ENCODE measurements at regions not wholly inside any gene's neighbourhood (a gene's known extent, or its start where the extent isn't known, plus 50 kb on each side); places are given as distances from the start of the nearest gene placed in this dataset.

DNA sequence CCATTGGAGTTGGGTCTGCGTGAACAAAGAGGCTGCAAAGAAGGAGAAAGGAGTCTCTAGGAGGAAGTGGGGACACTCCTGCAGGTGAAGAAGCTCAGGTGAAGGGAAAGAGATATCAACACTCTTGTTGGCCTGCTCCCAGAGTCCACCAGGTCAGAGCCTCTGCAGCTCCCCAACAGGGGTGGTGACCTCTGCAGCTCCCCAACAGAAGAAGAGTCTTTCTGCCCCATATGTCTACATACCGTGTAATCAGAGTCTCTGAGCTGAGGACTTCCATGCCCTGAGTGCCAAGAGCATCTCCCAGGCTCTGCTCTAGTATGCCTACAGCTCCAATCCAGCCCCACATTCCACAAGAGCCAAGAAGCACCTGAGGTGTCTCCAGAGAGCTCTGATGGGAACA, 67.4 kb upstream of the TRPC7 start:
- ATAC-seq (no peak), DNase-seq (ENCODE audit: low read depth in 1 of 2, low spot score in 1 of 2) (no peak), FAIRE-seq (no peak)
- Histone ChIP-seq H3K4me3 (no peak overlapping the region), H3K4me2 (no peak overlapping the region), H3K9me3 (no peaks in the 10 kb centered on the region), H3K4me1 (no peaks in the 10 kb centered on the region), H3K27ac (no peak overlapping the region)
- TF ChIP-seq PHF8 (IDR thresholded peaks at IDR 0.05; ENCODE audit: borderline replicate concordance, low read depth) (no peak), NFE2L2 (conservative IDR thresholded peaks at IDR 0.05; ENCODE audit: low read length) (no peak), POLR2AphosphoS2 (conservative IDR thresholded peaks at IDR 0.05; ENCODE audit: low read length) (no peak), EHMT2 (IDR thresholded peaks at IDR 0.05; ENCODE audit: low read depth) (no peak)
- ChIA-PET POLR2A (no interaction called here), CTCF (interaction anchor here (0.6 kb wide), 1 partner anchor 1066 kb away, joined by 3 read pairs; no protein-coding TSS in a partner anchor)
- WGBS (ENCODE audit: missing lambda C conversion rate), result 0% methylated on average over 2 of the region's 2 CpGs

DNA sequence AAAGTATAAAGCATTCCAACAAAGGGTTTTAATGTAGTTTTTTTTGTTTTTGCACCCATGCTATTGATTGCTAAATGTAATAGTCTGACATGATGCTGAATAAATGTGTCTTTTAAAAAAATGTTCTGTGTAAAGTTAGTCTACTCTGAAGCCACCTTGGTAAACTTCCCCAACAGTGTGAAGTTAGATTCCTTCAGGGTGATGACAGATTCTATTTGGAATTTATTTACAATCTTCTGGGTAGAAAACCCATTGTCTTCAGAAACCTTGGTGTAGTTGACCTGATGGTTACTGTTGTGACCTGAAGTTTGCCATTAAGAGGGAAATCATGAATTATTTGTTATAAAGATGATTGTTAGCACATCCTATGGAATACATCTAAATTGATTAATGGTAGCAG, 64.7 kb upstream of the TRPC7 start:
- TF ChIP-seq ZC3H11A (IDR thresholded peaks at IDR 0.05), result no peak
- TF ChIP-seq, protein P1, sequence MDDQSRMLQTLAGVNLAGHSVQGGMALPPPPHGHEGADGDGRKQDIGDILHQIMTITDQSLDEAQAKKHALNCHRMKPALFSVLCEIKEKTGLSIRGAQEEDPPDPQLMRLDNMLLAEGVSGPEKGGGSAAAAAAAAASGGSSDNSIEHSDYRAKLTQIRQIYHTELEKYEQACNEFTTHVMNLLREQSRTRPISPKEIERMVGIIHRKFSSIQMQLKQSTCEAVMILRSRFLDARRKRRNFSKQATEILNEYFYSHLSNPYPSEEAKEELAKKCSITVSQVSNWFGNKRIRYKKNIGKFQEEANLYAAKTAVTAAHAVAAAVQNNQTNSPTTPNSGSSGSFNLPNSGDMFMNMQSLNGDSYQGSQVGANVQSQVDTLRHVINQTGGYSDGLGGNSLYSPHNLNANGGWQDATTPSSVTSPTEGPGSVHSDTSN (IDR thresholded peaks at IDR 0.05), result no peak
- TF ChIP-seq GATA3 (IDR thresholded peaks at IDR 0.05; ENCODE audit: borderline replicate concordance), result no peak
- no peak for TF ChIP-seq E2F6 (IDR thresholded peaks at IDR 0.05; ENCODE audit: borderline replicate concordance, low read depth)
- no peak for TF ChIP-seq PHF8 (IDR thresholded peaks at IDR 0.05; ENCODE audit: borderline replicate concordance, low read depth)
- no peak for TF ChIP-seq CHD2 (IDR thresholded peaks at IDR 0.05; ENCODE audit: low read length, partially characterized antibody)
- TF ChIP-seq KDM5A (IDR thresholded peaks at IDR 0.05), result no peak
- no peak for TF ChIP-seq RFX5 (IDR thresholded peaks at IDR 0.05)
- TF ChIP-seq NPAS2 (CRISPR knock-in tag; IDR thresholded peaks at IDR 0.05; ENCODE audit: borderline replicate concordance), result no peak
- no peak for TF ChIP-seq TP53 (CRISPR knock-in tag; IDR thresholded peaks at IDR 0.05)
- TF ChIP-seq HOXB5 (CRISPR knock-in tag; IDR thresholded peaks at IDR 0.05), result no peak
- no peak for TF ChIP-seq REST (IDR thresholded peaks at IDR 0.05)
- TF ChIP-seq JUN (IDR thresholded peaks at IDR 0.05), result no peak
- TF ChIP-seq CBX2 (IDR thresholded peaks at IDR 0.05; ENCODE audit: borderline replicate concordance, low read depth), result no peak
- no peak for TF ChIP-seq ESRRA (IDR thresholded peaks at IDR 0.05; ENCODE audit: borderline replicate concordance, low read length)
- no peak for TF ChIP-seq RARB (CRISPR knock-in tag; IDR thresholded peaks at IDR 0.05)
- TF ChIP-seq NFE2L2 (conservative IDR thresholded peaks at IDR 0.05; ENCODE audit: low read length), result no peak
- no peak for TF ChIP-seq EHMT2 (IDR thresholded peaks at IDR 0.05; ENCODE audit: low read depth)
- no peak for TF ChIP-seq NR3C1 (IDR thresholded peaks at IDR 0.05)
- Histone ChIP-seq H3K27ac (no peak overlapping the region), H3K4me1 (no peaks in the 10 kb centered on the region), H3K4me2 (no peak overlapping the region), H3K4me3 (no peak overlapping the region), H3K9me3 (no peaks in the 10 kb centered on the region)
- DNase-seq (ENCODE audit: low read depth in 1 of 2, low spot score in 1 of 2) (no peak), ATAC-seq (no peak), FAIRE-seq (no peak)
- ChIA-PET POLR2A (no interaction called here), CTCF (no interaction called here)

GRCh38 chr5:136427426-136427825, 62.1 kb upstream of the TRPC7 start:
- no peak overlapping the region for H3K4me3 ChIP-seq
- H3K4me2 ChIP-seq, result no peak overlapping the region
- FAIRE-seq (no peak), ATAC-seq (no peak), DNase-seq (ENCODE audit: low read depth in 1 of 2, low spot score in 1 of 2) (no peak)
- 2% methylated on average over 2 of the region's 2 CpGs for WGBS (ENCODE audit: missing lambda C conversion rate)
- CTCF ChIA-PET, result no interaction called here
- H3K27ac ChIP-seq, result no peak overlapping the region
- H3K4me1 ChIP-seq, result no peaks in the 10 kb centered on the region
- POLR2A ChIA-PET, result no interaction called here
- no peak for TF ChIP-seq EP300 (IDR thresholded peaks at IDR 0.05)
- TF ChIP-seq E2F6 (IDR thresholded peaks at IDR 0.05; ENCODE audit: borderline replicate concordance, low read depth), result no peak
- no peak for TF ChIP-seq MAZ (IDR thresholded peaks at IDR 0.05; ENCODE audit: borderline replicate concordance, low read depth, low read length)
- no peak for TF ChIP-seq EHMT2 (IDR thresholded peaks at IDR 0.05; ENCODE audit: low read depth)
- TF ChIP-seq MYC (IDR thresholded peaks at IDR 0.05; ENCODE audit: borderline replicate concordance, low read length), result no peak
- no peaks in the 10 kb centered on the region for H3K9me3 ChIP-seq

Measured in A549 (cell line).